ENCODE measurements at regions not wholly inside any gene's neighbourhood (a gene's known extent, or its start where the extent isn't known, plus 50 kb on each side); places are given as distances from the start of the nearest gene placed in this dataset.
"Not testable (repeated sequence)": the region's sequence is repeated elsewhere in the genome, so short reads cannot be mapped to it uniquely, and the experiment has no call there.

DNA sequence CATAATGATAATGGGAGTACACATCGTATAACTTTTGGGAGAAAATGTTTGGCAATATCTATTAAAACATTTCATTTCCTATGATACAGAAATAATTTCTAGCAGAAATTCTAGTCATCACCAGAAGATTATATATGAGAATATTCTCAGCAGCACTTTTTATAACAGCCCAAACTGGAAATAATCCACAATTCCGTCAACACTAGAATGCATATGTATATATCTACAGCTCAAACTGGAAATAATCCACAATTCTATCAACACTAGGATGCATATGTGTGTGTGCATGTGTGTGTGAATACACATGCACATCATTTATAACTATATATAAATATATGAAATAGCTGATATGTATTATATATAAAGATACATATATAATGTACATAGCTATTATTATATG is 408.0 kb upstream of the KLHL1 start:
- no peak for TF ChIP-seq BACH2 (CRISPR knock-in tag; IDR thresholded peaks at IDR 0.05; ENCODE audit: borderline replicate concordance)
- TF ChIP-seq, protein P1, sequence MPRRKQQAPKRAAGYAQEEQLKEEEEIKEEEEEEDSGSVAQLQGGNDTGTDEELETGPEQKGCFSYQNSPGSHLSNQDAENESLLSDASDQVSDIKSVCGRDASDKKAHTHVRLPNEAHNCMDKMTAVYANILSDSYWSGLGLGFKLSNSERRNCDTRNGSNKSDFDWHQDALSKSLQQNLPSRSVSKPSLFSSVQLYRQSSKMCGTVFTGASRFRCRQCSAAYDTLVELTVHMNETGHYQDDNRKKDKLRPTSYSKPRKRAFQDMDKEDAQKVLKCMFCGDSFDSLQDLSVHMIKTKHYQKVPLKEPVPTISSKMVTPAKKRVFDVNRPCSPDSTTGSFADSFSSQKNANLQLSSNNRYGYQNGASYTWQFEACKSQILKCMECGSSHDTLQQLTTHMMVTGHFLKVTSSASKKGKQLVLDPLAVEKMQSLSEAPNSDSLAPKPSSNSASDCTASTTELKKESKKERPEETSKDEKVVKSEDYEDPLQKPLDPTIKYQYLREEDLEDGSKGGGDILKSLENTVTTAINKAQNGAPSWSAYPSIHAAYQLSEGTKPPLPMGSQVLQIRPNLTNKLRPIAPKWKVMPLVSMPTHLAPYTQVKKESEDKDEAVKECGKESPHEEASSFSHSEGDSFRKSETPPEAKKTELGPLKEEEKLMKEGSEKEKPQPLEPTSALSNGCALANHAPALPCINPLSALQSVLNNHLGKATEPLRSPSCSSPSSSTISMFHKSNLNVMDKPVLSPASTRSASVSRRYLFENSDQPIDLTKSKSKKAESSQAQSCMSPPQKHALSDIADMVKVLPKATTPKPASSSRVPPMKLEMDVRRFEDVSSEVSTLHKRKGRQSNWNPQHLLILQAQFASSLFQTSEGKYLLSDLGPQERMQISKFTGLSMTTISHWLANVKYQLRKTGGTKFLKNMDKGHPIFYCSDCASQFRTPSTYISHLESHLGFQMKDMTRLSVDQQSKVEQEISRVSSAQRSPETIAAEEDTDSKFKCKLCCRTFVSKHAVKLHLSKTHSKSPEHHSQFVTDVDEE (CRISPR knock-in tag; IDR thresholded peaks at IDR 0.05): no peak
- TF ChIP-seq ZNF8 (CRISPR knock-in tag; IDR thresholded peaks at IDR 0.05): no peak
- TF ChIP-seq ESRRG (CRISPR knock-in tag; IDR thresholded peaks at IDR 0.05): no peak
- TF ChIP-seq, protein P2, sequence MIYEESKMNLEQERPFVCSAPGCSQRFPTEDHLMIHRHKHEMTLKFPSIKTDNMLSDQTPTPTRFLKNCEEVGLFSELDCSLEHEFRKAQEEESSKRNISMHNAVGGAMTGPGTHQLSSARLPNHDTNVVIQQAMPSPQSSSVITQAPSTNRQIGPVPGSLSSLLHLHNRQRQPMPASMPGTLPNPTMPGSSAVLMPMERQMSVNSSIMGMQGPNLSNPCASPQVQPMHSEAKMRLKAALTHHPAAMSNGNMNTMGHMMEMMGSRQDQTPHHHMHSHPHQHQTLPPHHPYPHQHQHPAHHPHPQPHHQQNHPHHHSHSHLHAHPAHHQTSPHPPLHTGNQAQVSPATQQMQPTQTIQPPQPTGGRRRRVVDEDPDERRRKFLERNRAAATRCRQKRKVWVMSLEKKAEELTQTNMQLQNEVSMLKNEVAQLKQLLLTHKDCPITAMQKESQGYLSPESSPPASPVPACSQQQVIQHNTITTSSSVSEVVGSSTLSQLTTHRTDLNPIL (CRISPR knock-in tag; IDR thresholded peaks at IDR 0.05; ENCODE audit: low read depth): no peak
- TF ChIP-seq ZNF565 (CRISPR knock-in tag; conservative IDR thresholded peaks at IDR 0.05; ENCODE audit: low read depth): no peak
- no peak for TF ChIP-seq GLIS3 (CRISPR knock-in tag; IDR thresholded peaks at IDR 0.05)
- TF ChIP-seq TCF4 (CRISPR knock-in tag; IDR thresholded peaks at IDR 0.05; ENCODE audit: borderline replicate concordance): no peak
- no peak for TF ChIP-seq RARB (CRISPR knock-in tag; IDR thresholded peaks at IDR 0.05)
- no peak for TF ChIP-seq OSR1 (CRISPR knock-in tag; IDR thresholded peaks at IDR 0.05)
- no peak for TF ChIP-seq SNAI2 (CRISPR knock-in tag; IDR thresholded peaks at IDR 0.05)
- TF ChIP-seq ZFP30 (CRISPR knock-in tag; IDR thresholded peaks at IDR 0.05): no peak
- TF ChIP-seq, protein P3, sequence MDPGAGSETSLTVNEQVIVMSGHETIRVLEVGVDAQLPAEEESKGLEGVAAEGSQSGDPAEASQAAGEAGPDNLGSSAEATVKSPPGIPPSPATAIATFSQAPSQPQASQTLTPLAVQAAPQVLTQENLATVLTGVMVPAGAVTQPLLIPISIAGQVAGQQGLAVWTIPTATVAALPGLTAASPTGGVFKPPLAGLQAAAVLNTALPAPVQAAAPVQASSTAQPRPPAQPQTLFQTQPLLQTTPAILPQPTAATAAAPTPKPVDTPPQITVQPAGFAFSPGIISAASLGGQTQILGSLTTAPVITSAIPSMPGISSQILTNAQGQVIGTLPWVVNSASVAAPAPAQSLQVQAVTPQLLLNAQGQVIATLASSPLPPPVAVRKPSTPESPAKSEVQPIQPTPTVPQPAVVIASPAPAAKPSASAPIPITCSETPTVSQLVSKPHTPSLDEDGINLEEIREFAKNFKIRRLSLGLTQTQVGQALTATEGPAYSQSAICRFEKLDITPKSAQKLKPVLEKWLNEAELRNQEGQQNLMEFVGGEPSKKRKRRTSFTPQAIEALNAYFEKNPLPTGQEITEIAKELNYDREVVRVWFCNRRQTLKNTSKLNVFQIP (CRISPR knock-in tag; IDR thresholded peaks at IDR 0.05; ENCODE audit: borderline replicate concordance, low read depth): no peak
- TF ChIP-seq, protein P4, sequence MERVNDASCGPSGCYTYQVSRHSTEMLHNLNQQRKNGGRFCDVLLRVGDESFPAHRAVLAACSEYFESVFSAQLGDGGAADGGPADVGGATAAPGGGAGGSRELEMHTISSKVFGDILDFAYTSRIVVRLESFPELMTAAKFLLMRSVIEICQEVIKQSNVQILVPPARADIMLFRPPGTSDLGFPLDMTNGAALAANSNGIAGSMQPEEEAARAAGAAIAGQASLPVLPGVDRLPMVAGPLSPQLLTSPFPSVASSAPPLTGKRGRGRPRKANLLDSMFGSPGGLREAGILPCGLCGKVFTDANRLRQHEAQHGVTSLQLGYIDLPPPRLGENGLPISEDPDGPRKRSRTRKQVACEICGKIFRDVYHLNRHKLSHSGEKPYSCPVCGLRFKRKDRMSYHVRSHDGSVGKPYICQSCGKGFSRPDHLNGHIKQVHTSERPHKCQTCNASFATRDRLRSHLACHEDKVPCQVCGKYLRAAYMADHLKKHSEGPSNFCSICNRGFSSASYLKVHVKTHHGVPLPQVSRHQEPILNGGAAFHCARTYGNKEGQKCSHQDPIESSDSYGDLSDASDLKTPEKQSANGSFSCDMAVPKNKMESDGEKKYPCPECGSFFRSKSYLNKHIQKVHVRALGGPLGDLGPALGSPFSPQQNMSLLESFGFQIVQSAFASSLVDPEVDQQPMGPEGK (CRISPR knock-in tag; IDR thresholded peaks at IDR 0.05; ENCODE audit: borderline replicate concordance): no peak
- TF ChIP-seq ZC3H10 (CRISPR knock-in tag; IDR thresholded peaks at IDR 0.05): no peak
- TF ChIP-seq ZFP3 (CRISPR knock-in tag; IDR thresholded peaks at IDR 0.05): no peak
- TF ChIP-seq ISL1 (CRISPR knock-in tag; IDR thresholded peaks at IDR 0.05): no peak
- no peak for ATAC-seq

DNA sequence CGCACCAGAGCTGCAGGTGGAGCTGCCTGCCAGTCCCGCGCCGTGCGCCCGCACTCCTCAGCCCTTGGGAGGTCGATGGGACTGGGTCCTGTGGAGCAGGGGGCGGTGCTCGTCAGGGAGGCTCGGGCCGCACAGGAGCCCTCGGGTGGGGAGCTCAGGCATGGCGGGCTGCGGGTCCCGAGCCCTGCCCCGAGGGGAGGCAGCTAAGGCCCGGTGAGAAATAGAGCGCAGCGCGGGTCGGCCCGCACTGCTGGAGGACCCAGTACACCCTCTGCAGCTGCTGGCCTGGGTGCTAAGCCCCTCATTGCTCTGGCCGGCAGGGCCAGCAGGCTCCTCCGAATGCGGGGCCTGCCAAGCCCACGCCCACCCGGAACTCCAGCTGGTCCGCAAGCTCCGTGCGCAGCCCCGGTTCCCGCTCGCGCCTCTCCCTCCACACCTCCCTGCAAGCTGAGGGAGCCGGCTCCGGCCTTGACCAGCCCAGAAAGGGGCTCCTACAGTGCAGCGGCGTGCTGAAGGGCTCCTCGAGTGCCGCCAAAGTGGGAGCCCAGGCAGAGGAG is 403.7 kb upstream of the KLHL1 start:
- not testable (repeated sequence) for ATAC-seq

DNA sequence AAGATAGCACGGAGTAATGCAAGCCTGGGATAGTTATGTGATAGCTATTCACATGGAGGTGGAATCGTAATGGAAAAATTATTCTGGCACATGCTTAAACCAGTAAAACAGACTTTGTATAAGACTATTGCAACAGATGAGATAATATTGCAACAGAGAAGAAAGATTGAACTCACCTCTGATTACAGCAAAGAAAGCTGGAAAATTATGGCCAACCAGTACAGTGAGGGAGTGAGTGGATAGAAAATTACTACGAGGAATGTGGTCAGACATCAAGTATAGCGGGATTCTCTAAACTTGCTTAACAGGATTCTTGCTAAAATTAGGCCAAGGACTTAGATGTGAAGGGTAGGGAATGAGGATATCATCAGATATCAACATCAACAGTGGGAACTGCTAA is 397.6 kb upstream of the KLHL1 start:
- TF ChIP-seq TOX (CRISPR knock-in tag; IDR thresholded peaks at IDR 0.05; ENCODE audit: borderline replicate concordance): no peak
- no peak for TF ChIP-seq RARB (CRISPR knock-in tag; IDR thresholded peaks at IDR 0.05)
- no peak for TF ChIP-seq ISL1 (CRISPR knock-in tag; IDR thresholded peaks at IDR 0.05)
- no peak for TF ChIP-seq ZFP30 (CRISPR knock-in tag; IDR thresholded peaks at IDR 0.05)
- no peak for TF ChIP-seq TCF4 (CRISPR knock-in tag; IDR thresholded peaks at IDR 0.05; ENCODE audit: borderline replicate concordance)
- no peak for TF ChIP-seq BACH2 (CRISPR knock-in tag; IDR thresholded peaks at IDR 0.05; ENCODE audit: borderline replicate concordance)
- ATAC-seq: no peak

DNA sequence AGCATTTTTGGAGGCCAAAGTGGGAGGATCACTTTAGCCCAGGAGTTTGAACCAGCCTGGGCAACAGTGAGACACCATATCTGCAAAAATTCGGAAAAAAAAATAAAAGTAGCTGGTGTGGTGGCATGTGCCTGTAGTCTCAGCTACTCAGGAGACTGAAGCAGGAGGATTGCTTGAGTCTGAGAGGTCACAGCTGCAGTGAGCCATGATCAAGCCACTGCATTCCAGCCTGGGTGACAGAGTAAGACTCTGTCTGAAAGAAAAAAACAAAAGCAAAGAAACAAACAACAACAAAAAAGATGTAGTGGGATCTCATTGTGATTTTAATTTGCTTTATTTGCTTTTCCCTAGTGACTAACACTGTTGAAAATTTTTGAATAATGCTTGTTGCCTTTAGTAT is 394.7 kb upstream of the KLHL1 start:
- no peak for ATAC-seq
- TF ChIP-seq ZFP3 (CRISPR knock-in tag; IDR thresholded peaks at IDR 0.05) (no peak), ISL1 (CRISPR knock-in tag; IDR thresholded peaks at IDR 0.05) (no peak), GLIS3 (CRISPR knock-in tag; IDR thresholded peaks at IDR 0.05) (no peak), ZFP30 (CRISPR knock-in tag; IDR thresholded peaks at IDR 0.05) (no peak), PPARA (CRISPR knock-in tag; IDR thresholded peaks at IDR 0.05; ENCODE audit: borderline replicate concordance) (no peak), CSDC2 (CRISPR knock-in tag; IDR thresholded peaks at IDR 0.05) (no peak), ZNF8 (CRISPR knock-in tag; IDR thresholded peaks at IDR 0.05) (no peak)
- TF ChIP-seq, protein P3 (CRISPR knock-in tag; IDR thresholded peaks at IDR 0.05; ENCODE audit: borderline replicate concordance, low read depth): no peak
- TF ChIP-seq, protein P5, sequence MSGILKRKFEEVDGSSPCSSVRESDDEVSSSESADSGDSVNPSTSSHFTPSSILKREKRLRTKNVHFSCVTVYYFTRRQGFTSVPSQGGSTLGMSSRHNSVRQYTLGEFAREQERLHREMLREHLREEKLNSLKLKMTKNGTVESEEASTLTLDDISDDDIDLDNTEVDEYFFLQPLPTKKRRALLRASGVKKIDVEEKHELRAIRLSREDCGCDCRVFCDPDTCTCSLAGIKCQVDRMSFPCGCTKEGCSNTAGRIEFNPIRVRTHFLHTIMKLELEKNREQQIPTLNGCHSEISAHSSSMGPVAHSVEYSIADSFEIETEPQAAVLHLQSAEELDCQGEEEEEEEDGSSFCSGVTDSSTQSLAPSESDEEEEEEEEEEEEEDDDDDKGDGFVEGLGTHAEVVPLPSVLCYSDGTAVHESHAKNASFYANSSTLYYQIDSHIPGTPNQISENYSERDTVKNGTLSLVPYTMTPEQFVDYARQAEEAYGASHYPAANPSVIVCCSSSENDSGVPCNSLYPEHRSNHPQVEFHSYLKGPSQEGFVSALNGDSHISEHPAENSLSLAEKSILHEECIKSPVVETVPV (CRISPR knock-in tag; IDR thresholded peaks at IDR 0.05): no peak
- TF ChIP-seq, protein P4 (CRISPR knock-in tag; IDR thresholded peaks at IDR 0.05; ENCODE audit: borderline replicate concordance): no peak
- TF ChIP-seq, protein P2 (CRISPR knock-in tag; IDR thresholded peaks at IDR 0.05; ENCODE audit: low read depth): no peak

All from SK-N-SH treated with all-trans-retinoic acid at 6 μM for 48 hours (cell line).